PC-9 (cell line): ENCODE measurements at regions not wholly inside any gene's neighbourhood (a gene's known extent, or its start where the extent isn't known, plus 50 kb on each side); places are given as distances from the start of the nearest gene placed in this dataset.

Experiments
- BruUV-seq: library from RNA; stranded (reverse); fragments of 400-500 nt; replicated peaks from 2 replicates; lab custom pipeline; 2021; lab: Mats Ljungman, UMichigan
- CTCF ChIA-PET: fragments of 300-600 bp; sonication (Branson Sonifier 250); formaldehyde crosslinking; loops from one replicate; lab custom pipeline; 2022; ENCODE audit warnings: antibody characterized with exemption; lab: Charles Lee
- POLR2A ChIA-PET: fragments of 300-600 bp; sonication (Branson Sonifier 250); formaldehyde crosslinking; loops from one replicate; lab custom pipeline; 2022; ENCODE audit warnings: antibody characterized with exemption; ENCODE audit not compliant: unreplicated experiment; lab: Charles Lee
- DNase-seq, 2 experiments: peaks; one replicate each; pipeline versions ENCODE4 v3.0.0 to v3.0.0-alpha.2; 2015 to 2022; ENCODE audit warnings: mixed read lengths in 1 of 2
- H2AFZ ChIP-seq: fragments of 200-600 bp; sonication (generic); 2 replicates; pipeline ENCODE4 v1.8.1; 2017; ENCODE audit warnings: antibody characterized with exemption
- H3F3A ChIP-seq: fragments of 200-600 bp; sonication (generic); 2 replicates; pipeline ENCODE4 v1.8.1; 2017; ENCODE audit warnings: antibody characterized with exemption, mild to moderate bottlenecking, low read depth; ENCODE audit not compliant: insufficient read depth
- H3K27ac ChIP-seq: fragments of 200-600 bp; sonication (generic); 2 replicates; pipeline ENCODE4 v1.6.1; 2016; ENCODE audit warnings: mixed run types
- H3K27me3 ChIP-seq: fragments of 200-600 bp; sonication (generic); 2 replicates; pipeline ENCODE4 v1.6.1; 2016; ENCODE audit warnings: low read depth, mixed run types; ENCODE audit not compliant: insufficient read depth
- H3K36me3 ChIP-seq: fragments of 200-600 bp; sonication (generic); 2 replicates; pipeline ENCODE4 v1.6.1; 2016; ENCODE audit warnings: low read depth, mixed run types
- H3K4me1 ChIP-seq: fragments of 200-600 bp; sonication (generic); replicated peaks from 2 replicates; pipeline ENCODE4 v1.6.1; 2016; ENCODE audit warnings: mixed run types; ENCODE audit not compliant: insufficient read depth
- H3K4me2 ChIP-seq: fragments of 200-600 bp; sonication (generic); 2 replicates; pipeline ENCODE4 v1.6.1; 2017; ENCODE audit warnings: mixed run types
- H3K4me3 ChIP-seq: fragments of 200-600 bp; sonication (generic); 2 replicates; pipeline ENCODE4 v1.6.1; 2016; ENCODE audit warnings: mixed run types
- H3K79me2 ChIP-seq: fragments of 200-600 bp; sonication (generic); 2 replicates; pipeline ENCODE4 v1.6.1; 2017; ENCODE audit warnings: low read depth, mixed run types
- H3K9me2 ChIP-seq: fragments of 200-600 bp; sonication (generic); 2 replicates; pipeline ENCODE4 v1.8.1; 2017; ENCODE audit warnings: mild to moderate bottlenecking; ENCODE audit not compliant: insufficient read depth
- H3K9me3 ChIP-seq: fragments of 200-600 bp; sonication (generic); 2 replicates; pipeline ENCODE4 v1.8.1; 2016; ENCODE audit warnings: low read depth; ENCODE audit not compliant: insufficient read depth
- H4K20me1 ChIP-seq: fragments of 200-600 bp; sonication (generic); 2 replicates; pipeline ENCODE4 v1.8.1; 2017; ENCODE audit not compliant: insufficient read depth
- CTCF ChIP-seq: fragments of 200-600 bp; sonication (generic); conservative IDR thresholded peaks from 2 replicates; pipeline ENCODE4 v1.6.1; 2017; ENCODE audit warnings: mixed run types, antibody characterized with exemption, mild to moderate bottlenecking, moderate library complexity
- EZH2 ChIP-seq: fragments of 200-600 bp; sonication (generic); IDR thresholded peaks from 2 replicates; pipeline ENCODE4 v1.8.0; 2017; ENCODE audit warnings: antibody characterized with exemption, low read depth
- intact Hi-C: fragments of 100-400 bp; cut with micrococcal nuclease; formaldehyde crosslinking; loops from one replicate; pipeline ENCODE4 v1.10.0; 2022; ENCODE audit not compliant: unreplicated experiment

DNA sequence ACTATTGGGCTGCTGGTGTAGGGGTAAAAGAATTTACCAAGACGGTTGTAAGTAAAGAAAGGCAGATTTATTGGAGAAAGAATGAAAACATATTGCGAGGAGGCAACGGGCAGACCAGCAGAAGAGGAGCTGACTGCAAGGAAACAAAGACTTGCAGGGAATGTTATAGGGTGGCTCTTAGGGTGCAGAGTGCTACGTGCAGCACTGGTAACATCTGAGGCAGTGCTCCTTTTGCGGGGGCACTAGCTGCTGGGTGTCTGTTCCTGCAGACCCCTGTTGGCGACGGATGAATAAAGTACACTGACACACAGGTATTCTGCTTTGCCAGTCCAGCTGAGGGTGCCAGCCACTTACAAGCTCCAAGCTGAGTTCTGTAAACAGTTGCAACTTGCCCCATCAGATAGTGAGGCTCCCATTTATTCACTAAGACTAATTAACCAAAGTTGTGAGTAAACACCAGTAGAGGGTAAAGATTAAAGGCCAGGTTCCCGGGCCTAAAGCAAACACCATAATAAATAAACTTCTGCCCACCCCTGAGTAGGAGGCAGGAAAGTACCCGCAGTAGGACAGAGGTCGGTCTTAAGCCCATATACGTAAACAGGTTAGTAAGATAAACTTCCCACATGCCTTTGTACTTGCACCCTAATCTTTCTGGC lies 140.2 kb upstream of the KCNK1 start:
- H4K20me1 ChIP-seq: no peaks in the 10 kb centered on the region
- ChIA-PET POLR2A (no interaction called here), CTCF (no interaction called here)
- no peak overlapping the region for H3K4me3 ChIP-seq
- no peaks in the 10 kb centered on the region for H3K36me3 ChIP-seq
- no peaks in the 10 kb centered on the region for H3F3A ChIP-seq
- TF ChIP-seq CTCF: no peak
- no peak for TF ChIP-seq EZH2
- DNase-seq: no peak
- H3K27ac ChIP-seq: no peak overlapping the region
- intact Hi-C loops: no loop called here
- H3K4me1 ChIP-seq: no peaks in the 10 kb centered on the region; the same call in 1 of the 2 replicates
- H3K9me3 ChIP-seq: peaks cover 7% of the 10 kb centered on the region
- BruUV-seq: no TSS peak
- 0 out of 2 replicates have a peak, but pooled peaks cover 1% of the 10 kb centered on the region for H3K9me2 ChIP-seq
- H2AFZ ChIP-seq: no peak overlapping the region
- no peaks in the 10 kb centered on the region for H3K79me2 ChIP-seq
- H3K27me3 ChIP-seq: no peaks in the 10 kb centered on the region
- H3K4me2 ChIP-seq: no peak overlapping the region

GRCh38 chr1:233477359-233477758 lies 136.5 kb upstream of the KCNK1 start:
- H3K9me3 ChIP-seq: no peaks in the 10 kb centered on the region; the same call in 1 of the 2 replicates
- no peak overlapping the region for H2AFZ ChIP-seq
- intact Hi-C loops: no loop called here
- H3K79me2 ChIP-seq: no peaks in the 10 kb centered on the region
- no peaks in the 10 kb centered on the region for H3K27me3 ChIP-seq
- CTCF ChIA-PET: no interaction called here
- BruUV-seq: no TSS peak
- no peaks in the 10 kb centered on the region for H4K20me1 ChIP-seq
- no peaks in the 10 kb centered on the region for H3K36me3 ChIP-seq
- DNase-seq: no peak
- peaks cover 11% of the 10 kb centered on the region; the same call in 1 of the 2 replicates for H3K4me1 ChIP-seq
- no peak overlapping the region for H3K4me3 ChIP-seq
- POLR2A ChIA-PET: no interaction called here
- H3K9me2 ChIP-seq: no peaks in the 10 kb centered on the region; the same call in 1 of the 2 replicates
- H3K4me2 ChIP-seq: no peak overlapping the region
- H3K27ac ChIP-seq: no peak overlapping the region
- no peaks in the 10 kb centered on the region for H3F3A ChIP-seq
- TF ChIP-seq EZH2 (no peak), CTCF (no peak; the same call in 1 of the 2 replicates)

DNA sequence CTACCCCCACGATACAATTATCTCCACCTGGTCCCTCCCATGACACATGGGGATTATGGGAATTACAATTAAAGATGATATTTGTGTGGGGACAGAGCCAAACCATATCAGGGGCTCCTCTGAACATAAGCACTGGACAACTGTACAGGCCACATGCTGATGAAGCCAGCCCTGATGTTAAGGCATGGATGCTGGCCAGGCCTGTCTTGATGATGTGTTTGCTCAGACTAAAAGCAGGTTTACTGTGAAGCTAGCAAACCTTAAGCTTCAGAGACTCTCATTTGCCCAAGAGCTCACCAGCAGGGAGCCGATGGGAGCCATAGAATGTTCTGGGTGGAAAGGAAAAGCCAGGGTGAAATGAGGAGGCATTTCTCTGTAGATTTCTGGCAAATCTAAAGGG lies 135.3 kb upstream of the KCNK1 start:
- H3K9me3 ChIP-seq: no peaks in the 10 kb centered on the region
- no peak overlapping the region for H2AFZ ChIP-seq
- TF ChIP-seq CTCF: no peak
- TF ChIP-seq EZH2: no peak
- H3K27ac ChIP-seq: no peak overlapping the region
- ChIA-PET CTCF (interaction anchor here (0.6 kb wide), 1 partner anchor 314 kb away, joined by 3 read pairs; no protein-coding TSS in a partner anchor), POLR2A (no interaction called here)
- H3K27me3 ChIP-seq: no peaks in the 10 kb centered on the region
- BruUV-seq: no TSS peak
- no peak for DNase-seq
- peaks cover 11% of the 10 kb centered on the region; the same call in 1 of the 2 replicates for H3K4me1 ChIP-seq
- H3K4me2 ChIP-seq: no peak overlapping the region
- H4K20me1 ChIP-seq: no peaks in the 10 kb centered on the region
- no peaks in the 10 kb centered on the region; the same call in 1 of the 2 replicates for H3K9me2 ChIP-seq
- no peak overlapping the region for H3K4me3 ChIP-seq
- H3K79me2 ChIP-seq: no peaks in the 10 kb centered on the region
- no peaks in the 10 kb centered on the region for H3F3A ChIP-seq
- no peaks in the 10 kb centered on the region for H3K36me3 ChIP-seq
- intact Hi-C loops: no loop called here
